Epithelial cell of proximal tubule (primary cell): ENCODE measurements at regions not wholly inside any gene's neighbourhood (a gene's known extent, or its start where the extent isn't known, plus 50 kb on each side); places are given as distances from the start of the nearest gene placed in this dataset.
"Not testable (repeated sequence)": the region's sequence is repeated elsewhere in the genome, so short reads cannot be mapped to it uniquely, and the experiment has no call there.

Experiments used
- DNase-seq: peaks from one replicate; pipeline ENCODE4 v3.0.0-alpha.2; 2011; ENCODE audit warnings: low read depth
- H3K4me3 ChIP-seq: 2 replicates; pipeline ENCODE4 v1.5.1; 2011; ENCODE audit warnings: low read depth, mild to moderate bottlenecking, low read length
- CTCF ChIP-seq: conservative IDR thresholded peaks from 2 replicates; pipeline ENCODE4 v1.5.1; 2012; ENCODE audit warnings: low read depth, mild to moderate bottlenecking, low read length

GRCh38 chr21:14040386-14040785, 170.4 kb downstream of the LIPI start:
- no peak for TF ChIP-seq CTCF

GRCh38 chr21:14028619-14029018, 182.1 kb downstream of the LIPI start:
- not testable (repeated sequence) for DNase-seq, H3K4me3 ChIP-seq

More at GRCh38 chr21:14040386-14040785, 170.4 kb downstream of the LIPI start:
- DNase-seq, result no peak
- H3K4me3 ChIP-seq, result no peak overlapping the region

- peak; percentile 38 for DNase-seq
- H3K4me3 ChIP-seq, result peak overlapping the region; percentile 71
Measured at GRCh38 chr21:14027235-14027869, 183.4 kb downstream of the LIPI start.

GRCh38 chr21:14020108-14020507, 190.6 kb downstream of the LIPI start:
- not testable (repeated sequence) for H3K4me3 ChIP-seq, DNase-seq

GRCh38 chr21:14015841-14016240, 194.9 kb downstream of the LIPI start:
- not testable (repeated sequence) for H3K4me3 ChIP-seq, DNase-seq

GRCh38 chr21:14013623-14014498, 196.9 kb downstream of the LIPI start:
- not testable (repeated sequence) for DNase-seq, H3K4me3 ChIP-seq

GRCh38 chr21:14013056-14013603, 197.6 kb downstream of the LIPI start:
- no peak for TF ChIP-seq CTCF
- DNase-seq, result no peak
- no peak overlapping the region for H3K4me3 ChIP-seq

GRCh38 chr21:14012409-14012808, 198.3 kb downstream of the LIPI start:
- no peak overlapping the region for H3K4me3 ChIP-seq
- DNase-seq, result no peak
- TF ChIP-seq CTCF, result no peak

- not testable (repeated sequence) for DNase-seq, H3K4me3 ChIP-seq
Measured at GRCh38 chr21:14011751-14012150, 199.0 kb downstream of the LIPI start.

- not testable (repeated sequence) for H3K4me3 ChIP-seq, DNase-seq
Measured at GRCh38 chr21:14011149-14011548, 199.6 kb downstream of the LIPI start.
